HepG2 (cell line): ENCODE measurements at regions not wholly inside any gene's neighbourhood (a gene's known extent, or its start where the extent isn't known, plus 50 kb on each side); places are given as distances from the start of the nearest gene placed in this dataset.

Experiments
- ATAC-seq: fragments of 200-7000 bp; cut with Tn5 transposase; 3 replicates; pipeline ENCODE4 v1.9.1; 2020; ENCODE audit warnings: mild to moderate bottlenecking, moderate library complexity
- BruUV-seq: library from RNA; stranded (reverse); fragments of 400-500 nt; replicated peaks from 2 replicates; lab custom pipeline; 2021; lab: Mats Ljungman, UMichigan
- CTCF ChIA-PET: fragments of 300-600 bp; formaldehyde crosslinking; extraction: SDS; loops from one replicate; lab custom pipeline; 2021; ENCODE audit warnings: low total read pairs, inconsistent platforms, low intra/inter-chr PET ratio; lab: Yijun Ruan, JAX
- POLR2A ChIA-PET: fragments of 350-600 bp; sonication (Branson Sonifier 250); formaldehyde crosslinking; loops from one replicate; lab custom pipeline; 2020; ENCODE audit warnings: antibody characterized with exemption, inconsistent platforms; lab: Yijun Ruan, JAX
- DNase-seq: peaks from one replicate; pipeline ENCODE4 v3.0.0-alpha.2; 2015; ENCODE audit warnings: low spot score
- FAIRE-seq: peaks from 3 replicates; lab custom pipeline; 2011; peaks lifted over from hg19 to GRCh38; lab: Jason Lieb, UNC
- H2AFZ ChIP-seq: one replicate; pipeline ENCODE4 v1.6.1; 2011; ENCODE audit warnings: low read length, inconsistent platforms
- H3K27ac ChIP-seq: fragments of 300-600 bp; 3 replicates; pipeline ENCODE4 v1.8.0; 2011; ENCODE audit warnings: mixed run types, mild to moderate bottlenecking, mixed read lengths, low read length, inconsistent platforms; ENCODE audit not compliant: insufficient read depth; ENCODE audit errors: extremely low read length
- H3K27me3 ChIP-seq, 2 experiments: fragments of 200-600 bp in 1 of 2; 2 replicates in 1 of 2; 3 replicates in 1 of 2; pipeline versions ENCODE4 v1.6.0 to v1.8.0; 2011; ENCODE audit warnings: low read length in 2 of 2, mild to moderate bottlenecking in 2 of 2, moderate library complexity in 2 of 2, inconsistent platforms in 1 of 2; ENCODE audit not compliant: insufficient read depth in 2 of 2, control insufficient read depth in 1 of 2
- H3K36me3 ChIP-seq, 2 experiments: fragments of 200-600 bp in 1 of 2; replicated peaks in 1 of 2; 2 replicates in 1 of 2; 3 replicates in 1 of 2; pipeline versions ENCODE4 v1.5.1 to v1.8.0; 2011; ENCODE audit warnings: low read length in 2 of 2, inconsistent platforms in 1 of 2; ENCODE audit not compliant: insufficient read depth in 2 of 2, control insufficient read depth in 1 of 2
- H3K4me1 ChIP-seq: 2 replicates; pipeline ENCODE4 v1.5.1; 2012; ENCODE audit warnings: low read length, inconsistent platforms; ENCODE audit not compliant: insufficient read depth
- H3K4me2 ChIP-seq: 2 replicates; pipeline ENCODE4 v1.6.0; 2011; ENCODE audit warnings: low read depth, low read length, inconsistent platforms
- H3K4me3 ChIP-seq, 3 experiments: fragments of 200-600 bp in 1 of 3; sonication (generic), shearing (Covaris generic) in 1 of 3; replicated peaks in 1 of 3; 2 replicates each; pipeline ENCODE4 v1.5.1; 2011 to 2016; ENCODE audit warnings: low read length in 3 of 3, inconsistent platforms in 2 of 3, low read depth in 2 of 3, mild to moderate bottlenecking in 2 of 3, control low read depth in 1 of 3, mixed read lengths in 1 of 3; ENCODE audit not compliant: insufficient read depth in 1 of 3
- H3K79me2 ChIP-seq: one replicate; pipeline ENCODE4 v1.6.1; 2011; ENCODE audit warnings: low read length, inconsistent platforms; ENCODE audit not compliant: insufficient read depth
- H3K9ac ChIP-seq: 2 replicates; pipeline ENCODE4 v1.6.0; 2011; ENCODE audit warnings: mild to moderate bottlenecking, low read depth, low read length, inconsistent platforms; ENCODE audit not compliant: insufficient read depth
- H3K9me3 ChIP-seq: 2 replicates; pipeline ENCODE4 v1.5.1; 2012; ENCODE audit warnings: mild to moderate bottlenecking, low read length
- H4K20me1 ChIP-seq: 2 replicates; pipeline ENCODE4 v1.6.0; 2011; ENCODE audit warnings: inconsistent platforms, mild to moderate bottlenecking, low read length, moderate library complexity; ENCODE audit not compliant: insufficient read depth
- DMAP1 ChIP-seq: IDR thresholded peaks from 2 replicates; pipeline ENCODE4 v1.6.1; 2016
- DRAP1 ChIP-seq: IDR thresholded peaks from 2 replicates; pipeline ENCODE4 v1.6.1; 2016; ENCODE audit warnings: missing genetic modification reagents, missing compliant biosample characterization
- EZH2 ChIP-seq: conservative IDR thresholded peaks from 2 replicates; pipeline ENCODE4 v1.6.1; 2012; ENCODE audit warnings: mild to moderate bottlenecking, low read depth, low read length, moderate library complexity
- HOXA9 ChIP-seq: sonication (generic); formaldehyde crosslinking; IDR thresholded peaks from 2 replicates; pipeline ENCODE4 v1.8.1; 2022; ENCODE audit warnings: missing genetic modification reagents, mild to moderate bottlenecking, moderate library complexity, borderline replicate concordance
- MAX ChIP-seq: IDR thresholded peaks from 2 replicates; pipeline ENCODE4 v1.6.1; 2012; ENCODE audit warnings: inconsistent platforms
- MTERF4 ChIP-seq: sonication (generic); formaldehyde crosslinking; IDR thresholded peaks from 2 replicates; pipeline ENCODE4 v1.8.0; 2023; ENCODE audit warnings: mild to moderate bottlenecking, missing genetic modification reagents
- PAWR ChIP-seq: sonication (generic); formaldehyde crosslinking; IDR thresholded peaks from 2 replicates; pipeline ENCODE4 v1.4.0; 2020; ENCODE audit warnings: missing genetic modification reagents, mild to moderate bottlenecking, borderline replicate concordance
- PTBP1 ChIP-seq: fragments of 200-400 bp; formaldehyde crosslinking; IDR thresholded peaks from 2 replicates; pipeline ENCODE4 v1.6.1; 2018; ENCODE audit warnings: low read length, low read depth; ENCODE audit not compliant: poor library complexity, severe bottlenecking
- SMARCC2 ChIP-seq: fragments of 450-650 bp; IDR thresholded peaks from 2 replicates; pipeline ENCODE4 v1.6.1; 2017; ENCODE audit warnings: antibody characterized with exemption, mild to moderate bottlenecking
- SOX5 ChIP-seq: IDR thresholded peaks from 2 replicates; pipeline ENCODE4 v1.6.1; 2016; ENCODE audit warnings: borderline replicate concordance
- SRSF4 ChIP-seq: fragments of 200-400 bp; formaldehyde crosslinking; IDR thresholded peaks from one replicate; pipeline ENCODE4 v1.6.1; 2018; ENCODE audit warnings: mild to moderate bottlenecking, low read depth, low read length, moderate library complexity; ENCODE audit not compliant: poor library complexity, severe bottlenecking
- TCF7L2 ChIP-seq: IDR thresholded peaks from 2 replicates; pipeline ENCODE4 v1.6.1; 2011; ENCODE audit warnings: mild to moderate bottlenecking, low read depth, low read length, moderate library complexity
- ZNF354B ChIP-seq: sonication (generic); formaldehyde crosslinking; IDR thresholded peaks from 2 replicates; pipeline ENCODE4 v1.8.0; 2022; ENCODE audit warnings: mild to moderate bottlenecking, missing genetic modification reagents
- ZNF484 ChIP-seq: sonication (generic); formaldehyde crosslinking; IDR thresholded peaks from 2 replicates; pipeline ENCODE4 v1.5.1; 2020; ENCODE audit warnings: mild to moderate bottlenecking, low read depth, missing genetic modification reagents, borderline replicate concordance
- ZNF704 ChIP-seq: sonication (generic); formaldehyde crosslinking; IDR thresholded peaks from 2 replicates; pipeline ENCODE4 v1.8.1; 2023; ENCODE audit warnings: mild to moderate bottlenecking, inconsistent platforms, moderate library complexity, missing genetic modification reagents, borderline replicate concordance
- ZNF713 ChIP-seq: sonication (generic); formaldehyde crosslinking; IDR thresholded peaks from 2 replicates; pipeline ENCODE4 v1.4.0; 2020; ENCODE audit warnings: mild to moderate bottlenecking, missing genetic modification reagents
- ZNF740 ChIP-seq: sonication (generic); formaldehyde crosslinking; IDR thresholded peaks from 2 replicates; pipeline ENCODE4 v1.4.0; 2020; ENCODE audit warnings: missing genetic modification reagents
- ZNF768 ChIP-seq: sonication (generic); formaldehyde crosslinking; IDR thresholded peaks from 2 replicates; pipeline ENCODE4 v1.4.0; 2020; ENCODE audit warnings: missing genetic modification reagents
- WGBS: methylation state at CpG from one replicate; pipeline ENCODE4 v1.1.6; 2017; ENCODE audit warnings: low lambda C conversion rate; 5-methylcytosine and 5-hydroxymethylcytosine counted together
- in situ Hi-C: cut with HindIII; loops from 2 replicates; pipeline ENCODE4 v1.10.0; 2017; ENCODE audit warnings: low pct_unique_long_range_greater_than_20kb; ENCODE audit not compliant: extremely low pct_ligation_motif_present
- intact Hi-C: fragments of 100-400 bp; cut with micrococcal nuclease; formaldehyde crosslinking; loops from one replicate; pipeline ENCODE4 v1.10.0; 2022; ENCODE audit not compliant: unreplicated experiment

- ATAC-seq: no peak
- Histone ChIP-seq H3K9me3 (peaks cover 13% of the 10 kb centered on the region), H3K4me3 (no peak overlapping the region), H3K27ac (no peak overlapping the region)
- POLR2A ChIA-PET: no interaction called here
- TF ChIP-seq EZH2: no peak
- TF ChIP-seq, all 625 proteins: peak for 0
- Histone ChIP-seq H3K36me3 (no peaks in the 10 kb centered on the region), H3K79me2 (no peaks in the 10 kb centered on the region), H3K4me2 (no peak overlapping the region), H2AFZ (no peak overlapping the region), H3K4me1 (no peaks in the 10 kb centered on the region), H4K20me1 (no peaks in the 10 kb centered on the region), H3K27me3 (peaks cover 2 to 17% of the 10 kb centered on the region in 2 experiments; a peak in 4 of 5 replicates), H3K9ac (no peak overlapping the region)
- CTCF ChIA-PET: no interaction called here
- no TSS peak for BruUV-seq
- no peak for FAIRE-seq
- DNase-seq: no peak
- intact Hi-C loops: no loop called here
- 10% methylated on average over 4 of the region's 4 CpGs for WGBS
- in situ Hi-C loops: no loop called here
These were observed 111.5 kb upstream of the CDH4 start for GRCh38 chr20:61140576-61140975.

DNA sequence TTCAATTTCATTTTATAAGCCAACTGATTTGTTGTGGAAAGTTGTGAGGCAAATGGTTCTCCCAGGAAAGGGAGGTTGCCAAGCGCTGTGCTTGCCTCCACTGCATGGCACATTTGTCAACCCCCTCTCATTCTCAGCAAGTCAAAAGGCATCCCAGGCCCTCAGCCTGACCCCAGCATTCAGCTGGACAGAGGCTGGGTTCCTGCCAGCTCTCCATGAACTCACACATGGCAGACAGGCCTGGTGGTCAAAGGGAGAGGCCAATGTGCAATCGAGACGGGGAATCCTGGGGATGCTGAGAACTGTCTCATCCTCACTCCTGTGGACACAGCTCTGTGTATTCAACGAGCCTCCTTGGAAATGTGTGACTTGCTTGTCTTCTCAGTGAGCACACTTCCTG, 106.0 kb upstream of the CDH4 start:
- FAIRE-seq (no peak), ATAC-seq (no peak), DNase-seq (no peak)
- Histone ChIP-seq H3K9me3 (peaks cover 17% of the 10 kb centered on the region), H3K4me3 (no peak overlapping the region), H2AFZ (no peak overlapping the region), H3K4me1 (no peaks in the 10 kb centered on the region), H3K27ac (no peak overlapping the region), H3K79me2 (no peaks in the 10 kb centered on the region), H3K27me3 (no peaks in the 10 kb centered on the region), H3K9ac (no peak overlapping the region), H3K4me2 (no peak overlapping the region), H3K36me3 (no peaks in the 10 kb centered on the region), H4K20me1 (no peaks in the 10 kb centered on the region)
- ChIA-PET CTCF (no interaction called here), POLR2A (no interaction called here)
- 15% methylated on average over 4 of the region's 4 CpGs for WGBS
- BruUV-seq: no TSS peak
- intact Hi-C loops (no loop called here), in situ Hi-C loops (no loop called here)
- TF ChIP-seq ZNF704 (CRISPR knock-in tag) (no peak), ZNF740 (CRISPR knock-in tag) (no peak), ZNF484 (CRISPR knock-in tag) (no peak), DMAP1 (CRISPR knock-in tag) (no peak), PTBP1 (no peak), HOXA9 (CRISPR knock-in tag) (no peak), MAX (no peak), DRAP1 (no peak), ZNF354B (CRISPR knock-in tag) (no peak), SOX5 (CRISPR knock-in tag) (no peak), SRSF4 (no peak), PAWR (no peak), TCF7L2 (no peak), ZNF768 (no peak), MTERF4 (CRISPR knock-in tag) (no peak), ZNF713 (CRISPR knock-in tag) (no peak), SMARCC2 (no peak)
